ENCODE measurements at regions not wholly inside any gene's neighbourhood (a gene's known extent, or its start where the extent isn't known, plus 50 kb on each side); places are given as distances from the start of the nearest gene placed in this dataset.

GRCh38 chr6:159100395-159101182, 55.8 kb upstream of the TAGAP start:
- Histone ChIP-seq H3K4me2 (peak overlapping the region; percentile 86), H3K9ac (no peak overlapping the region), H3K4me1 (peaks cover 81% of the 10 kb centered on the region), H3K9me3 (no peaks in the 10 kb centered on the region), H3K36me3 (no peaks in the 10 kb centered on the region), H4K20me1 (no peaks in the 10 kb centered on the region), H3K27ac (no peak overlapping the region), H3K27me3 (no peaks in the 10 kb centered on the region), H3K4me3 (no peak overlapping the region)
- no peak for TF ChIP-seq Cebpa-rat (IDR thresholded peaks at IDR 0.05)

GRCh38 chr6:159099961-159100360, 55.2 kb upstream of the TAGAP start:
- H3K4me1 ChIP-seq: peaks cover 81% of the 10 kb centered on the region
- no peak for TF ChIP-seq Cebpa-rat (IDR thresholded peaks at IDR 0.05)
- H3K36me3 ChIP-seq: no peaks in the 10 kb centered on the region
- H3K4me2 ChIP-seq: peak overlapping the region; percentile 86; the same call in 1 of the 2 replicates
- no peaks in the 10 kb centered on the region for H4K20me1 ChIP-seq
- no peak overlapping the region for H3K9ac ChIP-seq
- no peak overlapping the region for H3K27ac ChIP-seq
- H3K27me3 ChIP-seq: no peaks in the 10 kb centered on the region
- H3K4me3 ChIP-seq: no peak overlapping the region
- H3K9me3 ChIP-seq: no peaks in the 10 kb centered on the region

GRCh38 chr6:159099276-159099675, 54.5 kb upstream of the TAGAP start:
- Histone ChIP-seq H3K4me2 (peak overlapping the region; percentile 86), H3K27me3 (no peaks in the 10 kb centered on the region), H3K36me3 (no peaks in the 10 kb centered on the region), H3K27ac (peak overlapping the region; percentile 62; the same call in 1 of the 2 replicates), H3K9me3 (no peaks in the 10 kb centered on the region), H3K4me1 (peaks cover 81% of the 10 kb centered on the region), H4K20me1 (no peaks in the 10 kb centered on the region), H3K4me3 (no peak overlapping the region), H3K9ac (peak overlapping the region; percentile 34; the same call in 1 of the 2 replicates)
- no peak for TF ChIP-seq Cebpa-rat (IDR thresholded peaks at IDR 0.05)

GRCh38 chr6:159098636-159099106, 53.9 kb upstream of the TAGAP start:
- Histone ChIP-seq H3K27me3 (no peaks in the 10 kb centered on the region), H3K4me1 (peaks cover 81% of the 10 kb centered on the region), H3K4me3 (0 out of 2 replicates have a peak overlapping the region, but pooled peaks have one; percentile 9), H3K9me3 (no peaks in the 10 kb centered on the region), H3K27ac (peak overlapping the region; percentile 62), H4K20me1 (no peaks in the 10 kb centered on the region), H3K36me3 (no peaks in the 10 kb centered on the region), H3K9ac (peak overlapping the region; percentile 34; the same call in 1 of the 2 replicates), H3K4me2 (peak overlapping the region; percentile 86)
- TF ChIP-seq Cebpa-rat (IDR thresholded peaks at IDR 0.05): no peak

GRCh38 chr6:159097256-159097655, 52.5 kb upstream of the TAGAP start:
- H3K4me1 ChIP-seq: peaks cover 80% of the 10 kb centered on the region
- no peaks in the 10 kb centered on the region for H3K36me3 ChIP-seq
- H3K9ac ChIP-seq: no peak overlapping the region
- H4K20me1 ChIP-seq: no peaks in the 10 kb centered on the region
- no peak for TF ChIP-seq Cebpa-rat (IDR thresholded peaks at IDR 0.05)
- H3K4me3 ChIP-seq: no peak overlapping the region
- no peak overlapping the region for H3K27ac ChIP-seq
- no peaks in the 10 kb centered on the region for H3K9me3 ChIP-seq
- H3K27me3 ChIP-seq: no peaks in the 10 kb centered on the region
- H3K4me2 ChIP-seq: peak overlapping the region; percentile 86

- Histone ChIP-seq H3K27ac (peak overlapping the region; percentile 78), H3K4me3 (no peak overlapping the region), H3K9ac (peak overlapping the region; percentile 36; the same call in 1 of the 2 replicates), H3K4me2 (peak overlapping the region; percentile 86), H3K4me1 (peaks cover 82% of the 10 kb centered on the region), H3K27me3 (no peaks in the 10 kb centered on the region), H3K9me3 (no peaks in the 10 kb centered on the region), H3K36me3 (no peaks in the 10 kb centered on the region), H4K20me1 (no peaks in the 10 kb centered on the region)
- TF ChIP-seq Cebpa-rat (IDR thresholded peaks at IDR 0.05): no peak
These were observed 50.8 kb upstream of the TAGAP start for GRCh38 chr6:159095616-159096015.

GRCh38 chr6:159094444-159095252, 49.9 kb upstream of the TAGAP start:
- peak overlapping the region; percentile 78 for H3K27ac ChIP-seq
- H3K36me3 ChIP-seq: no peaks in the 10 kb centered on the region
- no peaks in the 10 kb centered on the region for H4K20me1 ChIP-seq
- no peaks in the 10 kb centered on the region for H3K27me3 ChIP-seq
- H3K9me3 ChIP-seq: no peaks in the 10 kb centered on the region
- peaks cover 72% of the 10 kb centered on the region for H3K4me1 ChIP-seq
- peak overlapping the region; percentile 36 for H3K9ac ChIP-seq
- no peak for TF ChIP-seq Cebpa-rat (IDR thresholded peaks at IDR 0.05)
- peak overlapping the region; percentile 86 for H3K4me2 ChIP-seq
- H3K4me3 ChIP-seq: peak overlapping the region; percentile 37; the same call in 1 of the 2 replicates
